ENCODE measurements at regions not wholly inside any gene's neighbourhood (a gene's known extent, or its start where the extent isn't known, plus 50 kb on each side); places are given as distances from the start of the nearest gene placed in this dataset.

GRCh38 chr16:79312502-79312901 is 288.0 kb downstream of the MAF start (continued):
- TF ChIP-seq STAT1 (IDR thresholded peaks at IDR 0.05; ENCODE audit: unreplicated experiment) (no peak), CREB1 (CRISPR knock-in tag; IDR thresholded peaks at IDR 0.05; ENCODE audit: low read depth) (no peak), ZNF331 (CRISPR knock-in tag; IDR thresholded peaks at IDR 0.05; ENCODE audit: low read depth) (no peak), NANOG (IDR thresholded peaks at IDR 0.05; ENCODE audit: borderline replicate concordance) (no peak), ETS1 (IDR thresholded peaks at IDR 0.05) (no peak), ZNF114 (CRISPR knock-in tag; IDR thresholded peaks at IDR 0.05) (no peak), REST (IDR thresholded peaks at IDR 0.05; ENCODE audit: unreplicated experiment) (no peak), EZH2phosphoT487 (IDR thresholded peaks at IDR 0.05; ENCODE audit: unreplicated experiment) (no peak)

- Mint-ChIP-seq H3K27ac (no peak overlapping the region), H3K27me3 (ENCODE audit: insufficient read depth, low read depth, poor library complexity) (peaks cover 13% of the 10 kb centered on the region), H3K4me1 (peaks cover 35% of the 10 kb centered on the region), H3K9me3 (no peaks in the 10 kb centered on the region; the same call in 2 of the 3 replicates), H3K4me3 (no peak overlapping the region), H3K36me3 (ENCODE audit: low read depth) (no peaks in the 10 kb centered on the region)
- ATAC-seq (peak; percentile 56), DNase-seq (ENCODE audit: low spot score) (no peak)
- H3K4me3 ChIP-seq: no peak overlapping the region
- no peaks in the 10 kb centered on the region for H3K27me3 ChIP-seq (ENCODE audit: insufficient read depth)
- H3K4me2 ChIP-seq: no peak overlapping the region
- H2AFZ ChIP-seq: peak overlapping the region; percentile 96
- peaks cover 18% of the 10 kb centered on the region; the same call in 1 of the 2 replicates for H3K4me1 ChIP-seq (ENCODE audit: insufficient read depth)
- H3K9me2 ChIP-seq (ENCODE audit: insufficient read depth): no peaks in the 10 kb centered on the region
- no peaks in the 10 kb centered on the region for H3K36me3 ChIP-seq (ENCODE audit: insufficient read depth)
- H3F3A ChIP-seq (replicated peaks; ENCODE audit: low read depth): no peaks in the 10 kb centered on the region
- H3K27ac ChIP-seq (ENCODE audit: low read depth): no peak overlapping the region
- no peaks in the 10 kb centered on the region for H3K79me2 ChIP-seq (replicated peaks; ENCODE audit: insufficient read depth)
- no peaks in the 10 kb centered on the region for H4K20me1 ChIP-seq (replicated peaks; ENCODE audit: insufficient read depth)
- TF ChIP-seq, protein P1, sequence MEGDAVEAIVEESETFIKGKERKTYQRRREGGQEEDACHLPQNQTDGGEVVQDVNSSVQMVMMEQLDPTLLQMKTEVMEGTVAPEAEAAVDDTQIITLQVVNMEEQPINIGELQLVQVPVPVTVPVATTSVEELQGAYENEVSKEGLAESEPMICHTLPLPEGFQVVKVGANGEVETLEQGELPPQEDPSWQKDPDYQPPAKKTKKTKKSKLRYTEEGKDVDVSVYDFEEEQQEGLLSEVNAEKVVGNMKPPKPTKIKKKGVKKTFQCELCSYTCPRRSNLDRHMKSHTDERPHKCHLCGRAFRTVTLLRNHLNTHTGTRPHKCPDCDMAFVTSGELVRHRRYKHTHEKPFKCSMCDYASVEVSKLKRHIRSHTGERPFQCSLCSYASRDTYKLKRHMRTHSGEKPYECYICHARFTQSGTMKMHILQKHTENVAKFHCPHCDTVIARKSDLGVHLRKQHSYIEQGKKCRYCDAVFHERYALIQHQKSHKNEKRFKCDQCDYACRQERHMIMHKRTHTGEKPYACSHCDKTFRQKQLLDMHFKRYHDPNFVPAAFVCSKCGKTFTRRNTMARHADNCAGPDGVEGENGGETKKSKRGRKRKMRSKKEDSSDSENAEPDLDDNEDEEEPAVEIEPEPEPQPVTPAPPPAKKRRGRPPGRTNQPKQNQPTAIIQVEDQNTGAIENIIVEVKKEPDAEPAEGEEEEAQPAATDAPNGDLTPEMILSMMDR (conservative IDR thresholded peaks at IDR 0.05; ENCODE audit: low read depth in 2 of 2): no peak
- TF ChIP-seq POLR2AphosphoS5 (IDR thresholded peaks at IDR 0.05; ENCODE audit: low read depth): no peak
- TF ChIP-seq NANOG (IDR thresholded peaks at IDR 0.05; ENCODE audit: borderline replicate concordance): no peak
- TF ChIP-seq ETS1 (IDR thresholded peaks at IDR 0.05): no peak
- TF ChIP-seq STAT1 (IDR thresholded peaks at IDR 0.05; ENCODE audit: unreplicated experiment): no peak
- no peak for TF ChIP-seq ZNF331 (CRISPR knock-in tag; IDR thresholded peaks at IDR 0.05; ENCODE audit: low read depth)
- no peak for TF ChIP-seq EZH2phosphoT487 (IDR thresholded peaks at IDR 0.05; ENCODE audit: unreplicated experiment)
- TF ChIP-seq ZNF114 (CRISPR knock-in tag; IDR thresholded peaks at IDR 0.05): no peak
- no peak for TF ChIP-seq REST (IDR thresholded peaks at IDR 0.05; ENCODE audit: unreplicated experiment)
These were observed 289.8 kb downstream of the MAF start for GRCh38 chr16:79310710-79311109.
